Hepatocyte (in vitro differentiated cells): ENCODE measurements at regions not wholly inside any gene's neighbourhood (a gene's known extent, or its start where the extent isn't known, plus 50 kb on each side); places are given as distances from the start of the nearest gene placed in this dataset.

Source experiments
- EZH2 ChIP-seq: fragments of 200-600 bp; sonication (generic); IDR thresholded peaks from 2 replicates; pipeline ENCODE4 v1.6.1; 2016; ENCODE audit warnings: antibody characterized with exemption, mild to moderate bottlenecking, borderline replicate concordance
- TF ChIP-seq, protein P1 (sequence below): fragments of 200-600 bp; sonication (generic); IDR thresholded peaks from 2 replicates; pipeline ENCODE4 v1.5.1; 2016; ENCODE audit warnings: antibody characterized with exemption, mild to moderate bottlenecking; ENCODE audit not compliant: poor library complexity

DNA sequence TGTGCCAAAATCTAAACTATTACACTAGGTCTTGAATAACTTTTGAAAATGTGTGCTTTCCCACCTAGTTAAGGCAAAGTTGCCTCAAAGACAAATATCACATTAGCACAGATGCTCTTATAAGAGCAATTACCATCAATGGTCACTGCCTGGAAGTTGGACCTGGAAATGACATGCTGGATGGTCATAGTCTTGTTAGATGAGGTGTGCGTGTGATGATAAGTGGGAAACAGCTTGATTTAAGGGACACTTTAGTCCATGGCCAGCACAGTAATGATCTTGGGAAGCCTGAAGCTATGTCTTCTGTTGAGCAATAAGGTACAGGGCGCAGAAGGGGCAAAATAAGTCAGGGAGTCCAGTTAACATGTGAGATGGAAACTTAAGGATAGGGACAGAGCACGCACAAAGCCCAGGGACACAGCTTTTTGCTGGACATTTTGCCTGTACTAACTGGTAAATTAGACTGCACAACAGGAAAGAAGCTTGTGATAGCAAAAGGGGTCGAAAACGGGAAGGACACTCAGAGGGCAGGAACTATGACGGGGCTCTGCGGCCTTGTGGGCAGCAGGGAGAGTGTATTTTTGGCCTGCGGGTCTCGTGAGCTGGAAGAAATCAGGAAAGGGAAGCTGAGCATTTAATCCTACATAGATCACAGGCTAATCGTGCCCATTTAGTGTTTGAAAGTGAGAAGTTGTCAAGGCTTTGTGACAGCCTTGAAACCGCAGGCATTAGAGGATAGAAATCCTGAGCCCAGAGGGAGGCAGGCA lies 66.7 kb upstream of the BMP2 start:
- no peak for TF ChIP-seq EZH2
- TF ChIP-seq, protein P1, sequence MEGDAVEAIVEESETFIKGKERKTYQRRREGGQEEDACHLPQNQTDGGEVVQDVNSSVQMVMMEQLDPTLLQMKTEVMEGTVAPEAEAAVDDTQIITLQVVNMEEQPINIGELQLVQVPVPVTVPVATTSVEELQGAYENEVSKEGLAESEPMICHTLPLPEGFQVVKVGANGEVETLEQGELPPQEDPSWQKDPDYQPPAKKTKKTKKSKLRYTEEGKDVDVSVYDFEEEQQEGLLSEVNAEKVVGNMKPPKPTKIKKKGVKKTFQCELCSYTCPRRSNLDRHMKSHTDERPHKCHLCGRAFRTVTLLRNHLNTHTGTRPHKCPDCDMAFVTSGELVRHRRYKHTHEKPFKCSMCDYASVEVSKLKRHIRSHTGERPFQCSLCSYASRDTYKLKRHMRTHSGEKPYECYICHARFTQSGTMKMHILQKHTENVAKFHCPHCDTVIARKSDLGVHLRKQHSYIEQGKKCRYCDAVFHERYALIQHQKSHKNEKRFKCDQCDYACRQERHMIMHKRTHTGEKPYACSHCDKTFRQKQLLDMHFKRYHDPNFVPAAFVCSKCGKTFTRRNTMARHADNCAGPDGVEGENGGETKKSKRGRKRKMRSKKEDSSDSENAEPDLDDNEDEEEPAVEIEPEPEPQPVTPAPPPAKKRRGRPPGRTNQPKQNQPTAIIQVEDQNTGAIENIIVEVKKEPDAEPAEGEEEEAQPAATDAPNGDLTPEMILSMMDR, result no peak
